GM21526 (cell line): ENCODE measurements at regions not wholly inside any gene's neighbourhood (a gene's known extent, or its start where the extent isn't known, plus 50 kb on each side); places are given as distances from the start of the nearest gene placed in this dataset.
"Not testable (repeated sequence)": the region's sequence is repeated elsewhere in the genome, so short reads cannot be mapped to it uniquely, and the experiment has no call there.

Source experiments
- ATAC-seq: cut with Tn5 transposase; IDR thresholded peaks from one replicate; pipeline ENCODE4 v1.9.1; 2021; ENCODE audit warnings: moderate library complexity; ENCODE audit not compliant: unreplicated experiment, low FRiP score

DNA sequence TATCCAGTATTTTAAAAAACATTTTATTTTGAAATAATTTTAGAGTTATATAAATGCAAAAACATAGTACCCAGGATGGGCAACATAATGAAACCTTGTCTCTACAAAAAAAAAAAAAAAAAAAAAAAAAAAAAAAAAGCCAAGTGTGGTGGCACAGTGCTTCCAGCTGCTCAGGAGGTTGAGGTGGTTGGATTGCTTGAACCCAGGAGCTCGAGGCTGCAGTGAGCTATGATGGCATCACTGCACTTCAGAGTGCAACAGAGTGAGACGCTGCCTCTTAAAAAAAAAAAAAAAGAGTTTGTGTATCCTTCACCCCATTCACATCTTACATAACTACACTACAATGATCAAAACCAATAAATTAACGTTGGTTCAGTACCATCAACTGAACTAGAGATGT lies 115.6 kb upstream of the KIF26B start:
- no peak for ATAC-seq

DNA sequence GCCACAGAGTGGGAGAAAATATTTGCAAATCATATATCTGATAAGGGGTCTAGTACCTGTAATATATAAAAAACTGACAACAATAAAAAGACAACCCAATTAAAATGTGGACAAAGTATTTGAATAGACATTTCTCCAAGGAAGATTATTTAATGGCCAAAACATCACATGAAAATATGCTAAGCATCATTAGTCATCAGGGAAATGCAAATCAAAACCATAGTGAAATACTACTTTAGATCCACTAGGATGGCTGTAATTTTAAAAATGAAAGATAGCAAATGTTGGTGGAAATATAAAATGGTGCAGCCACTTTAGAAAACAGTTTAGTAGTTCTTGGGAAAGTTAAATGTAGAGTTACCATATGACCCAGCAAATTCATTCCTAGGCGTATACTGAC lies 118.7 kb upstream of the KIF26B start:
- ATAC-seq = no peak

DNA sequence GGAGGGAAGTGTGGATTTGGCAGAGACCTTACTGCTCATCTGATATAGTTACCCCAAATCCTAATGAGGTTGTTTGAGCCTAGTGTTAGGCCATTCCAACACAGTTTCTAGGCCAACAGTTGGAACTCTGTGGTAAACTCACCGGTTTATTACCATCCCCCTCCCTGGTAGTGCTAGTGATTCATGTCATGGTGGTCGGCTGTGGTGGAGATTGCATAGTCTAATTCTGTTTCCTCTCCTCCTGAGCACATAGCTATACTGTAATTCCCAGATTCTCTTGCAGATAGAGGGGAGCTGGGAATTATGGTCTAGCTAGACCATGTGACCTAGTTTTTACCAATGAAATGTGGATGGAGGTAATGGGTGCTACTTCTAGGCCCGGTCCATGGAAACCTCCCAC lies 123.7 kb upstream of the KIF26B start:
- no peak for ATAC-seq

DNA sequence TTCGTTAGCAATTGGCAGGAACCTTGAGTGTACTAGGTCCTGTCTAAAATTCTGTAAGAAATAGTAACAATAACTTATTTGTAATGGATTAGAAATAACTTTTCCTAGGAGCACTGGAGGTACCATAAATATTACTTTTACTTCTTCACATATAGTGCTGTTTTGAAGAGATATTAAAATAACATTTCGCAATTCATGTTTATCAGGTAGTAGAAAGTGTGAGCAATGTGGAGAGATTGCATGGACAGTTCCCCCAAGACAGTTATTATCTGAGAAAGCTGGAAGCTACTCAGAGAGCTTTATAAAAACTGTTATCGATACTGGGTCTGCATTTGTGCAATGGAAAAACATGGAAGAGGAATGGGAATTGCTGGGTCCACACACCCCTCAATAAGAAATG lies 128.5 kb upstream of the KIF26B start:
- no peak for ATAC-seq

DNA sequence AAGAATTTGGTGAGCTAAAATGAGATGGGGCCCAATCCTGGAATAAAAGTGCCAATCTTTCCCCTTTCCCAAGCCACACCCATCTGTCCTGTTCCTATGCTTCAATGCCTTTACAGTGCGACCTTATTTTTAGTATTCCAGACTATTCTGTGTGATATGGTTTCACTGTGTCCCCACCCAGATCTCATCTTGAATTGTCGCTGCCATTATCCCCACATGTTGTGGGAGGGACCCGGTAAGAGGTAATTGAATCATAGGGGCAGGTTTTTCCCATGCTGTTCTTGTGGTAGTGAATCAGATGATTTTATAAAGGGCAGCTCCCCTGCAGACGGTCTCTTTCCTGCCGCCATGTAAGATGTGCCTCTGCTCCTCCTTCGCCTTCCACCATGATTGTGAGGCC lies 129.3 kb upstream of the KIF26B start:
- ATAC-seq = no peak

DNA sequence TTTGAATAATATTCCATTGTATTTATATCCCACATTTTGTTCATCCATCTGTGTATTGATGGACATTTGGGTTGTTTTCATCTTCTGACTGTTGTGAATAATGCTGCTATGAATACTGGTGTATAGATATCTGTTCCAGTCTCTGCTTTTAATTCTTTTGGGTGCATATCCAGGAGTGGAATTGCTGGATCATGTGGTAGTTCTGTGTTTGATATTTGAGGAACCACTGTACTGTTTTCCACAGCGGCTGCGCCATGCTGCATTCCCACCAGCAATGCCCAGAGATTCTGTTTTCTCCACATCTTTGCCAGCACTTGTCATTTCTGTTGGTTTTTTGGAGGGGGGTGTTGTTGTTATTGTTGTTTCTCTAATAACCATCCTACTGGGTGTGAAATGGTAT lies 131.6 kb upstream of the KIF26B start:
- no peak for ATAC-seq

DNA sequence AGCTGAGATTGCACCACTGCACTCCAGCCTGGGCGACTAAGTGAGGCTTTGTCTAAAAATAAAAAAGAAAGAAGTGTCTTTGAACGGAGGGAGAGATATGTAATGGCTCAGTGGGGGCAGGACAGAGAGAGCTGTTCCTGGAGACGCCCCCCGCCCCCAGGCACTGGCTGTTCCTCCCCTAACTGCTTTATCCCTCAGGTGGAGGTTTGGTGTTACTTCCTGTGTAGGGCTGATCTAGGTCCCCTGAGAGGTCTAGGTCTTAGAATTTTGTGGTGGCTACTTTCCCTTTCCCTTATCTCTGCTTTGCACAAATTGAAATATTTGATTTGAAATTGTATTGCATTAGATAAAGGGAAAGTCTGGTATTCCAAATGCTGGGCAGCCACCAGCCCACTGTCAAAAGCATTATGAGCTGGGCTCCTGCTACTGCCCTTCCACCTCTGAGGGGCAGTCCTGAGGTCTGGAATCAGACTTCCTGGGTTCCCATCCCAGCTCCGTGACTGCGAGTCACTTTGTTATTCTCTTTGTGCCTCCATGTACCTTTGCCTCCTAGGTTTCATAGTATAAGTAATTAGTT lies 134.8 kb upstream of the KIF26B start:
- no peak for ATAC-seq

DNA sequence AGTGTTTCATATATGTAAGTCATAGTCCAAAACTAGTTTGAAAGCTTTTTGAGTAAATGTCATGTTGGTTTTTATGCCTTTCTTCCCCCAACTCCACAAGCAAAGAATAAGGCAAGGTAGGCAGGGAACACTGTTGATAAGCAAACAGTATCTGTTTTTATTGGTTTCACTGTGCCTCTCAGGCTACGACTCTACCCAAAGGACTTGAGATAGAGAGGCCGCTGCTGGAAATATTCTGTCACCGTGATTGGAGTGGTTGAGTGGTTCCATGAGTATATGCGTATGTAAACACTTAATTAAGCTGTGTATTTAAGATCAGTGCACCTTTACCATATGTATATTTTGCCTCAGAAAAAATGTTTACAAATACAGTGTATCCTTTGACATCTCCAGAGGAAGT lies 138.1 kb upstream of the KIF26B start:
- ATAC-seq = no peak

DNA sequence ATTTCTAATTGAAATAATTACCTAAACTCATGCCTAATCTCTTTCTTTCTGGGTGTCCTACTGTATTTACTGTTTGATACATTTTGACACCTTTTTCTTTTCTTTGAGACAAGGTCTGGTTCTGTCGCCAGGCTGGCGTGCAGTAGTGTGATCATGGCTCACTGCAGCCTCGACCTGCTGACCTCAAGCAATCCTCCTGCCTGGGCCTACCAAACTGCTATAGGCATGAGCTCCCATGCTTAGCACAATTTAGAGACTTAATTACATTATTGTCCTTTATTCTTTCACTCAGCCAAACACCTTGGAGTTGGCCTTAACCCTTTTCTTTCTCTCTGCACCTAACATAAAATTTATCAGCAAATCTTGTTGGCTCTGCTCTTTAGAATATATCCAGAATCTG lies 139.8 kb upstream of the KIF26B start:
- ATAC-seq = no peak

DNA sequence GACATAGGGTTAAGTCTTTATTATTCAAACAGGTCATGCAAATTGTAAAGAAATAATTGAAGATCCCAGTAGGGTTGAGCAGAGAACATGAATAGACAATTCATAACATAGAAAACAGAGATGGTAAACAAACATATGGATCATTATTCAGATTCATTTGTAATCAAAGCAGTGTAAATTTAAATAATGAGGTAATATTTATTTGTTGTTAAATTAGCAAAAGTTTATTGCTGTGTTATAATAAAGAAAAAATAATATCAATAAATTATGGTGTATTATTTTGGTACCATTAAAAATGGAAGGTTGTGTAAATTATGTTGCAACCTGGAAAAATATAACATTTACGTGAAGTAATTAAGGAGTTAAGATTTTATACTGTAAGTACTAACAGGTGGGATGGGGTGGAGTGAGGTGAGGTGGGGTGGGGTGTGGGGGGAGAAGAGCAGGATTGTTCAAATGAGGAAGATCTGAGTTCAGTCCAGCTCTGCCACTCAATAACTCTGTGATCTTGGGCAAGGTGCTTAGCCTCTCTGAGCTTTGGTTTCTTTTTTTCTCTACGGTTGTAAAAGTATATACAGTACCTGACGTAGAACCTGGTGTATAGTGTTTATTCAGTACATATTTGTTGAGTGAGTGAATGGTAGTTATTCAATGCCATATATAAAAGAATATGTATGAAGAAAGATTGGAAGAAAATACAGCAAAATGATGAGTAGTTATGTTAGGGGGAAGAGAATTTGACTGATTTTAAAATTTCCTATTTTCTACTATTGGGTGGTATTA lies 140.3 kb upstream of the KIF26B start:
- no peak for ATAC-seq

DNA sequence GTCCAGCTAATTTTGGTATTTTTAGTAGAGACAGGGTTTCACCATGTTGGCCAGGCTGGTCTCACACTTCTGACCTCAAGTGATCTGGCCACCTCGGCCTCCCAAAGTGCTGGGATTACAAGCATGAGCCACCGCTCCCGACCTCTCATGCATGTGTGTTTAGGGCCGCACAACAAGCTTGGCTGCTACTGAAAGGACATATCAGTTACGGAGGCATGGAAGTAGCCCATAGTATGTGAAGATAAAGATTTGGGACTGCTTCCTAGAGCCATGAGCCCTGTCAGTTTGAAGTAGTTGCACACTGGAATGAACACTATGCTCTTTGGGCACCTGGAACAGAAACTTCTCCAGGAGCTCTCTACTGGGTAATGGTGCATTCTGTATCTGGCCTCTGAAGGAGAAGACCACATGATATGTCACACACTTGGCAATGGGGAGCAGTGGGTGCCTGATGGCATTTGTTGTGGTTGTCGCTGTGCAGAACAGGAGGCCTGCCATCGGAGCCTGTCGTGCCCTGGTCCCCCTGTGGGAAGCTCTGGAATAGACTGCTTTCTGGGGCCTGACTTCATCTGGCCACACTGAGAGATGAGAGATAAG lies 144.7 kb upstream of the KIF26B start:
- ATAC-seq = no peak

DNA sequence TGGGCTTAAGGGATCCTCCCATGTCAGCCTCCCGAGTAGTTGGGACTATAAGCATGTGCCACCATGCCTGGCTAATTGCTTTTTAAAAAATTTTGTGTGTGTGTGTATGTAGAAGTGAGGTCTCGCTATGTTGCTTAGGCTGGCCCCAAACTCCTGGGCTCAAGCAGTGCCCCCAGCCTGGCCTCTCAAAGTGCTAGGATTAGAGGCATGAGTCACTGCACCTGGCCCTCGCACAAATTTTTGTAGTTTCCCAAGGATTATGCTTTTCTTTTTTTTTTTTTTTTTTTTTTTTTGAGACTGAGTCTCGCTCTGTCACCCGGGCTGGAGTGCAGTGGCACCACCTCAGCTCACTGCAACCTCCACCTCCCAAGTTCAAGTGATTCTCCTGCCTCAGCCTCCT lies 144.4 kb upstream of the HNRNPU start:
- ATAC-seq = no peak

DNA sequence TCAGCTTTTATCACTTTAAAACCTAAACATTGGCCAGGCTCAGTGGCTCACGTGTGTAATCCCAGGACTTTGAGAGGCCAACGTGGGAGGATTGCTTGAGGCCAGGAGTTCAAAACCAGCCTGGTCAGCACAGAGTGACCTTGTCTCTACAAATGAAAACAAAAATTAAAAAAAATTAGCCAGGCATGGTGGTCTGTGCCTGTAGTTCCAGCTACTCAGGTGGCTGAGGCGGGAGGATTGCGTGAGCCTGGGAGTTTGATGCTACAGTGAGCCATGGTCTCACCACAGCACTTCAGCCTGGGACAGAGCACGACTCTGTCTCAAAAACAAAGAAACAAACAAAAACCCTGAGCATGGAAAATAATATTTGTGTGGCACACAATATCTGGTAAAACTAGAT lies 143.5 kb upstream of the HNRNPU start:
- ATAC-seq = no peak

DNA sequence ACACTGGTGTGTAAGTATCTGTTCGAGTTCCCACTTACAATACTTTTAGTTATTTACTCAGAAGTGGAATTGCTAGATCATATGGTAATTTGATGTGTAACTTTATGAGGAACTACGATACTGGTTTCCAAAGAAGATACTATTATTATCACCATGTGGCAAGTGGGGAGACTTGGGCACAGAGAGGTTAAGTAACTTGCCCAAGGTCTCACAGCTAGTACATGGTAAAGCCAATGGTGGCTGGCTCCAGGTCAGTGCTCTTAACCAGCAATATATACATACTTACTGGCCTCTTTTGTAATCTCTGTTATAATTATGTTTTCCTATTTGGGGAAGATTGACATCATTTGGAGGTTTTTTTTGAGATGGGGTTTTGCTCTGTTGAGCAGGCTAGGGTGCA lies 138.9 kb upstream of the HNRNPU start:
- no peak for ATAC-seq

DNA sequence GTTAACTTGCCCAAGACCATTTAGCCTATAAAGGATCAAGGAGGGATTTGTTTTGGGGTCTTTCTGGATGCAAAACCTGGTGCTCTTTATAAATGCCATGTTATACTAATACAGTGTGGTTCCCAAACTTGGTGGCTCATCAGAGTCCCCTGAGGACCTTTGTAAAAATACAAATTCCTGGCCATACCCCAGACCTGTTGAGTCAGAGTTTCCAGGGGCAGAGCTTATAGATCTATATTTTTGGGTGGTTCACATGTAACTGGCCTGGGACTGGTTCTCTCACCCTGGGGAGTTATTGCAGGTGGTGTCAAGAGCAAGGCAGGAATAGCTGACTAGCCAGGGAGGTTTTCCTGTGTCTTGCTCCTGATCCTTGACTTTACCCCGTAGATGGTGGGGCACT lies 136.9 kb upstream of the HNRNPU start:
- ATAC-seq = no peak

DNA sequence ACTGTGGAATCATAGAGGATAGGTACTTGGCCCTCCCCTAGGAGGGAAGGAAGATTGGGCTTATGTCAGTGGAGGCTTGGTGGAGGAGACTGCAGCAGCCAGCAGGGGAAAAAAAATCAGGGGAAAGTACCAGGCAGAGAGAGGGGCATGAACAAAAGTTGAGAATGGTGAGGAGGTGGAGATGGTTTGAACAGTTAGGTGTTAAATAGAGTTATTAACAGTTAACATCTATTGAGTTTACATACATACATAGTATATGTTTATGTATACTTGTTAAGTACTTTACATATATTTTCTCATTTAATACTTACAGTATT lies 136.5 kb upstream of the HNRNPU start:
- no peak for ATAC-seq

DNA sequence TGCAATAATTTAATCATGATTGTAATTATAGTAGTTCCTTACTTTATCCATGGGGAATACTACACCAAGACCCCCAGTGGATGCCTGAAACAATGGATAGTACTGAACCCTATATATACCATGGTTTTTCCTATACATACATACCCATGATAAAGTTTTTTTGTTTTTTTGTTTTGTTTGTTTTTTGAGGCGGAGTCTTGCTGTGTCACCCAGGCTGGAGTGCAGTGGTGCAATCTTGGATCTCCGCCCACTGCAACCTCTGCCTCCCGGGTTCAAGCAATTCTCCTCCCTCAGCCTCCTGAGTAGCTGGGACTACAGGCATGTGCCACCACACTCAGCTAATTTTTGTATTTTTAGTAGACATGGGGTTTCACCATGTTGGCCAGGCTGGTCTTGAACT lies 135.3 kb upstream of the HNRNPU start:
- ATAC-seq = not testable (repeated sequence)

DNA sequence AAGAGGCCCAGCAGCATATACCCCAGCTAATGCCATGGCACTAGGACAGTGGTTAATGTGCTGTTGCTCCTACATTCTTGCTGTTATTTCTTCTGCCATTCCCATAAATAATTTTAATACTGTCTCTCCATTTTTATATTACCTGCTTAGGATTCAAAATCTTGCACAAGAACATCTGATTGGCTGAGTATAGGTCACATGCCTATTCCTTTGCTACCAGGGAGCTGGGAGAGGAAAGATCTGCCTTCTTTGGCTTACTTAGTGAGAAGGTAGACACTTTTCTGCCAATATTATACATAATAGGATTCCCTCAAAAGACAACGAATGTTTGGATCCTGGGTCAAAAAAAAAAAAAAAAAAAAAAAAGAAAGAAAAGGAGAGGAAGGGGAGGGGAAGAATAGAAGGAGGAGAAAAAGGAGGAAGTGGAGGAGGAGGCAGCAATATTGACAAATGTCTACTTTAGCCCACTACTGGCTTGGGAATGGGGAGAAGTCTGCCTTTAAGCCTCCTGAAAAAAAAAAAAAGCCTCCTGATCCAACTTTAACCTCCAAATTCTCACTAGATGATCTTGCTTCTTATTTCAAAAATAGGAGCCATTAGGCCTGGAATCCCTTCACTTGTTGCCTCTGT lies 134.5 kb upstream of the HNRNPU start:
- no peak for ATAC-seq

DNA sequence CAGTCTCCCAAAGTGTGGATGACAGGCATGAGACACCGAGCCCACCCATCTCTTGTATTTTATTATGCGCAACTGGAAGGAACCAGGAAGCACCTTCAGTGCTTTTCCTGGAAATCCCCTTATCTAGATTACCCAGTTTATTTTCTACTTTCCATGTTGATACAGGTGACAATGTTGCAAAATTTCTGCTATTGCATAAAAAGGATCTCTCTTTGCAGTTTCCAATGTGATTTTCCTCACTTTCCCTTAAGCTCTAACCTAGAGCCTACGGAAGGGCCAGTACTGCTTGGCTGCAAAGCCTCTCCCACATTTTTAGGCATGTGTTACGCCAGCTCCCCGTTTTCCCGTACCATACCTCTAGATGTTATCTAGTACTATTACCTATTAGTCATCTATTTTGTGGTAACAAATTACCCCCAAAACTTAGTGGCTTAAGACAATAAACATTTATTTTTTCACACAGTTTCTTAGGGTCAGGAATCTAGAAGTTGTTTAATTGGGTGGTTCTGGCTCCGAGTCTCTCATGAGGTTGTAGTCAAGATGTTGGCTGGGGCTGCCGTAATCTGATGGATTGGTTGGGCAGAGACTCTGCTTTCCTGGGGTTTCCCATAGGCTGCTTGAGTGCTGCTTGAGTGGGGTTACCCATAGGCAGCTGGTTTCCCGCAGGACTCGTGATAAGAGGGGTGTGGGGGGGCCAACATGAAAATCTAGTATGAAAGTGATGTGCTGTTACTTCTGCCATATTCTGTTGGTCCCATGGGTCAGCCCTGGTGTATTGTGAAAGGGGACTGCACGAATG lies 131.5 kb upstream of the HNRNPU start:
- ATAC-seq = no peak

DNA sequence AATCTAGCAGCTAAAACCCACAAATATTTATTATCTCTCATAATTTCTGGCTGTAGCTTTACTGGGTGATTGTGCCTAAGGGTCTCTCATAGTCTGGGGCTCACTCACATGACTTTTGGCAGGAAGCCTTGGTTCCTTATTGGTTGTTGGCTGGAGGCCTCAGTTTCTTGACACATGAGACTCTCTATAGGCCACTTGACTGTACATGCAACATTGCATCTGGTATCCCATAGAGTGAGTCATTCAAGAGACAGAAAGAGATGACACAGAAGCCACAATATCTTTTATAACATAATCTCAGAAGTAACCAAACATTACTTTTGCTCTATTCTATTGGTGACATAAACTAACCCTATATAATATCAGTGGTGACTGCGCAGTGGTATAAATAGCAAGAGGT lies 128.5 kb upstream of the HNRNPU start:
- ATAC-seq = no peak

DNA sequence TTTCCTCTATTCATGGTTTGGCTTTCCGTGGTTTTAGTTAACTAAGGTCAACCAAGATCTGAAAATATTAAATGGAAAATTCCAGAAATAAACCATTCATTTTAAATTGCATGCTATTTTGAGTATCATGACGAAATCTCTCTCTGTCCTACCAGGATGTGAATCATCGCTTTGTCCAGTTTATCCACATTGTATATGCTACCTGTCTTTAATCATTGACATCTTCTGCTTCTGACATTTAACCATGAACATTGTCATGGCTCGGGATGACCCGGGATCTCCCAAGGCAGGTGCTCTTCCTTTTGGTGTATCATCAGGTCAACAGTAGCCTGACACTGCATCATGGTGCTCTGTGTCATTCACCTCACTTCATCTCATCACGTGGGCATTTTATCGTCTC lies 125.5 kb upstream of the HNRNPU start:
- ATAC-seq = no peak
